Left ventricle myocardium superior (tissue), 1 donor: ENCODE measurements at regions not wholly inside any gene's neighbourhood (a gene's known extent, or its start where the extent isn't known, plus 50 kb on each side); places are given as distances from the start of the nearest gene placed in this dataset.
"Not testable (repeated sequence)": the region's sequence is repeated elsewhere in the genome, so short reads cannot be mapped to it uniquely, and the experiment has no call there.

Experiments used
- ATAC-seq: fragments of 200-7000 bp; cut with Tn5 transposase; one replicate; pipeline ENCODE4 v1.9.1; 2020; ENCODE audit warnings: mild to moderate bottlenecking, moderate library complexity
- DNase-seq: peaks from one replicate; pipeline ENCODE4 v3.0.0-alpha.2; 2020
- intact Hi-C: fragments of 100-400 bp; cut with micrococcal nuclease; formaldehyde crosslinking; loops from one replicate; pipeline ENCODE4 v1.11.0; 2022
- donor health status: DM: no; HTN: yes; CAD: no; lungs with severe emphysema.

DNA sequence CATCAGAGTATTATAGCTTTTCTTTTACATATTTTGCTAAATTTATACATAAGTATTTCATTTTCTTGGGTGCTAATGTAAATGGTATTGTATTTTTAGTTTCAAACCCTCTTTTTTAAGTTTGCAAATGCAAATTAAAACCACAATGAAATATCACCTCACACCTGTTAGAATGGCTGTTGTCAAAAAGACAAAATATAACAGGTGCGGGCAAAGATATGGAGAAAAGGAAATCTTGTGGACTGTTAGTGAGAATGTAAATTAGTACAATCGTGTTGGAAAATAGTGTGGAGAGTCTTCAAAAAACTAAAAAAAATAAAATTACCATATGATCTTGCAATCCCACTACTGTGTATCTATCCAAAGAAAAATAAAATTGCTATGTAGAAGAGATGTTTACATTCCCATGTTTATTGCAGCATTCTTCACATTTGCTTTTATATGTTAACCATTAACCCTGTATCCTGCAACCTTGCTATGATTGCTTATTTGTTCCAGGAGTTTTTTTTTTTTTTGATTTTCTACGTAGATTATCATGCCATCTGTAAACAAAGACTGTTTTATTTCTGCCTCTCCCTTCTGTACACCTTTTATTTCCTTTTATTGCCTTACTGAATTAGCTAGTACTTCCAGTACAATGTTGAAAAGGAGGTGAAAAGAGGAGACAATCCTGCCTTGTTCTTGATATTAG, 405.4 kb upstream of the MIS18BP1 start:
- no peak for DNase-seq
- ATAC-seq = no peak

GRCh38 chr14:45651890-45652289, 398.9 kb upstream of the MIS18BP1 start:
- ATAC-seq (no peak), DNase-seq (no peak)
- intact Hi-C loops = no loop called here

More for the DNA sequence above, 405.4 kb upstream of the MIS18BP1 start:
- intact Hi-C loops = no loop called here

GRCh38 chr14:45650754-45651153, 397.8 kb upstream of the MIS18BP1 start:
- ATAC-seq (no peak), DNase-seq (no peak)
- intact Hi-C loops = no loop called here

DNA sequence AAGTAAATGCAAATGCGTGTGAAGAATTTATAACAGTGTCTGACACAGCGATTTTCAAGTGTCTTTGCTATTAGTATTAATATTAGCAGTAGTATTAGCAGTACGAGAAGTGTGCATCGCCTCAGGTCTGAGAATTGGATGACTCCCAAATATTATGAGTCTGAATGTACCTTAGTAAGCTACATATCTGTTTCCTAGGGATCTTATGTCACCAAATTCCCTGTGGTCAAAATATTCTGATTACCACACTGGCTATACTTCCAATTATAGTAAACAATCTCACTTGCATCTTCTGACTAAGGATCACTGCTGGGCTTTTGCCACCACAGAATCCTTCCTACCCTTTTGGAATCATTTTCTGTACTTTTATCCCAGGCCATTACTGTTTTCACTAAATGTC, 396.0 kb upstream of the MIS18BP1 start:
- intact Hi-C loops = no loop called here
- no peak for DNase-seq
- no peak for ATAC-seq

GRCh38 chr14:45641541-45641940, 388.5 kb upstream of the MIS18BP1 start:
- no peak for DNase-seq
- no peak for ATAC-seq
- intact Hi-C loops = no loop called here

DNA sequence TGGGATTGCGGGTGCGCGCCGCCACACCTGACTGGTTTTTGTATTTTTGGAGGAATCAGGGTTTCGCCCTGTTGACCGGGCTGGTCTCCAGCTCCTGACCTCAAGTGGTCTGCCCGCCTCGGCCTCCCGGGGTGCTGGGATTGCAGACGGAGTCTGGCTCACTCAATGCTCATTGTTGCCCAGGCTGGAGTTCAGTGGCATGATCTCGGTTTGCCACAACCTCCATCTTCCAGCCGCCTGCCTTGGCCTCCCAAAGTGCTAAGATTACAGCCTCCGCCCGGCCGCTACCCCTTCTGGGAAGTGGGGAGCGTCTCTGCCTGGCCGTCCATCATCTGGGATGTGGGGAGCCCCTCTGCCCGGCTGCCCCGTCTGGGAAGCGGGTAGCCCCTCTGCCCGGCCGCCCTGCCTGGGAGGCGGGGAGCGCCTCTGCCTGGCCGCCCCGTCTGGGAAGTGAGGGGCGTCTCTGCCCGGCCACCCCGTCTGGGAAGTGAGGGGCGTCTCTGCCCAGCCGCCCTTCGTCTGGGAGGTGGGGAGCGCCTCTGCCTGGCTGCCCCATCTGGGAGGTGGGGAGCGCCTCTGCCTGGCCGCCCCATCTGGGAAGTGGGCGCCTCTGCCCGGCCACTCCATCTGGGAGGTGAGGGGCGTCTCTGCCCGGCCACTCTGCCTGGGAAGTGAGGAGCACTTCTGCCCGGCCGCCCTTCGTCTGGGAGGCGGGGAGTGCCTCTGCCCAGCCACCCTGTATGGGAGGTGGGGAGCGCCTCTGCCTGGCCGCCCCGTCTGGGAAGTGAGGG, 381.8 kb upstream of the MIS18BP1 start:
- DNase-seq, ATAC-seq, intact Hi-C loops: not testable (repeated sequence)

DNA sequence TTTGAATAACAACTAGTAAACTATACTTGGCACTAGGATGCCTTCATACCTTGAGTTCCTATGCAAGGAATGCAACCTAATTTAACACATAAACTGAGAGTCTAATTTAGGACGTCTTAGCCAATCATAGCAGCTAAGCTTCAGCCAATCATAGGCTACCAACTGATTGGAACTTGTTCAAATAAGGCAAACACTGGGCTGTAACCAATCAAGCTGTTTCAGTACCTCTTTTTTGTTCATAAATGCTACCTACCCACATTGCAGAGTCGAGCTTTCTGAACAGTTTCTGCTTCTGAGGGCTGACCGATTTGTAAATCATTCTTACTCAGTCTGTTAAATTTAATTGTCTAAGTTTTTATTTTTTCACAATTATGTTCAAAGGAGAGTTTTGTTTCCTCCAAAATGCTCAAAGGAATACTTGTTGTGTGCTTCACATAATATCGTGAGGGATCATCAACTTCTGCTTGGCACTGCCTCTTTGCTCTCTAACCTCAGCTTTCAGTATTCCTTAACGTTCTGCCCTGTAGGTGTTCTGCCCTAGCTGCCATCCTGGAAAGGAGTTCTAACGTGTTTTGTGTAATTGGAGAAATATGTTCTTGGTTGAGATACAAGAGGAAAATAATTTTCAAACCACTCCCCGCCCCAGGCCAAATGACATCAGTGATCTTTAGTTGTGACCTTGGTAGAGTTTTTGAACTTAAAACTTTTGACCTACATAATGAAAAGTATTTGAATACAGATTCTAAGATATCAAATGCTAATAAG, 380.4 kb upstream of the MIS18BP1 start:
- intact Hi-C loops = no loop called here
- ATAC-seq = no peak
- no peak for DNase-seq

GRCh38 chr14:45621731-45622130, 368.7 kb upstream of the MIS18BP1 start:
- no peak for DNase-seq
- no peak for ATAC-seq

GRCh38 chr14:45619831-45620230, 366.8 kb upstream of the MIS18BP1 start:
- ATAC-seq (no peak), DNase-seq (no peak)
- intact Hi-C loops = no loop called here

More at GRCh38 chr14:45621731-45622130, 368.7 kb upstream of the MIS18BP1 start:
- intact Hi-C loops = no loop called here

- intact Hi-C loops = no loop called here
- ATAC-seq = no peak
- DNase-seq = no peak
These were observed 357.3 kb upstream of the MIS18BP1 start for GRCh38 chr14:45610318-45610717.

DNA sequence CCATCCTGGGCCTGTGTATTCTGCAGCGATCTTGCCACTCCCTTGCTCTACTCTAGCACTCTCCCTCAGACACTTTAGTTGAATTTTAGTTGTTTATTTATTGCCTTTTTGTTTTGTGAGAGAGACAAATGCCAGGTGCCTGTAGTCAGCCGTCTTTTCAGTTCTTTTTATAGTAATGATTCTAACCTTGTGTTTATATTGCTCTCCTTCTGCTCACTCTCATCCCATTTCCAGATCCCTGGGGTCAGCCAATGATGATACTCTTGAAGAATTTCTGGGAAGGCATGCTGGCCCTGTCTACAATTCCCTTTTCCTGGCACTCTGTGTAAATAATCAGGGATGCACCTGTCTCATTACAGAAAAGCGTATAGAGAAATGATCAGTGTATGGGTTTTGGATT, 334.1 kb upstream of the MIS18BP1 start:
- no peak for ATAC-seq
- intact Hi-C loops = no loop called here
- no peak for DNase-seq

GRCh38 chr14:45559626-45560025, 306.6 kb upstream of the MIS18BP1 start:
- intact Hi-C loops = no loop called here

GRCh38 chr14:45558183-45558582, 305.2 kb upstream of the MIS18BP1 start:
- no peak for DNase-seq
- intact Hi-C loops = no loop called here
- ATAC-seq = no peak

More at GRCh38 chr14:45559626-45560025, 306.6 kb upstream of the MIS18BP1 start:
- DNase-seq (no peak), ATAC-seq (no peak)

DNA sequence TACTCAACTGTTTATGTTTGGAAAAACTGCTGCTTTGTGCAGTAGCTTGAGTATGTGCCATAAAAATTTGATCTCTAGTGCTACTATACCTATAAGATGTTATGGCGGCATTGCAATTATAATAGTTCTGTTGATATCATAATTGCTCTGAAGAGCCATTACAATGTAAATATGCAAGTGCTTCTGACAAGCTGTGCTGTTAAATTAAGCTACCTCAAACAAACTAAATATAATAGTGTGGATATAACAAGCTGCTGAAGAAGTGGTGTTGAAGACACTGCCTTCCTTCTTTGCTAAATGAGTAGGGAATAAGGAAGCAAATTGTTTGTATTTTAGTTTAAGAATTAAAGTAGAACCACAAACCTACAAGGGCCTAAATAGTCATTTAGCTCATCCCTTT, 301.0 kb upstream of the MIS18BP1 start:
- intact Hi-C loops = no loop called here

GRCh38 chr14:45551240-45551820, 298.3 kb upstream of the MIS18BP1 start:
- ATAC-seq, DNase-seq, intact Hi-C loops: not testable (repeated sequence)

More for the DNA sequence above, 301.0 kb upstream of the MIS18BP1 start:
- DNase-seq (no peak), ATAC-seq (no peak)

- DNase-seq (no peak), ATAC-seq (no peak)
- intact Hi-C loops = no loop called here
These were observed 278.0 kb upstream of the MIS18BP1 start for GRCh38 chr14:45531022-45531421.

DNA sequence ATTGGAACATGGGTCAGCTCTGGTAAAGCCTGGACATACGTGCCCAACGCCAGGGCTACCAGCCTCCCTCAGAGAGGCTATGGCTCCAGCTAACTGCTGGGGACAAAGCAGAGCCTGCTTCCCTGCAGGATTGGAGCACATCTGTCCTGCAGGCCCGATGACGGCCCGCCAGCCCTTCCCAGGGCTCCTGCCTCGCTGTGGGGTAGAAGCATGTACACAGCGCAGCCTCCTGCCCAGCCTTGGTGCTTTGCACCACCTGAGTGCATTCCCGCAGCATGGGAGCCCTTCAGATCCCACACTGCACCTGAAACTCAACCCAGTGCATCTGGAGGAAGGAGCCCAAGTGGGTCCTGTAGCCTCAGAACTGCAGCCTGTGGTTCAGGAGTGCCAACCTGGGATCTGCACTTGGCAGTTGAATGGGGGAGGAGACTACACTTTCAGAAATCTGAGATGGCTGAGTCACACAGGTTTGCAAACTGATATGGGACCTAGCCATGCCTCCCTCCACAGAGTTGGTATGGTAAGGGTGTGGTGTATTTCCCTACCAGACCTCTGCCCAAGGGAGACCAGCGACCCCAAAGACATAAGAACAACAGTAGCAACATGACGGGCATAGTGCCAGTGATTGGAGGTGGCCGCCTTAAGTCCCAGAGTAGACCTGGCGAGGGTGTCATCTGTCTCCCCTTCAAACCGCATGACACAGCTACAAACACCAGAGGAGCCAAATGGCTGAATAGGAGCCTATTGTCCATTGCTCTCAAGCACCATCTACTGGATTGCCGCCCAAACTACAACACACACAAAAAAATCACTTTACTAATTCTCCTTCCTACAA, 273.9 kb upstream of the MIS18BP1 start:
- peak; percentile 75 for ATAC-seq
- intact Hi-C loops = loop anchor here (2.0 kb wide), 1 partner anchor 100 kb away; no protein-coding TSS in a partner anchor
- no peak for DNase-seq

DNA sequence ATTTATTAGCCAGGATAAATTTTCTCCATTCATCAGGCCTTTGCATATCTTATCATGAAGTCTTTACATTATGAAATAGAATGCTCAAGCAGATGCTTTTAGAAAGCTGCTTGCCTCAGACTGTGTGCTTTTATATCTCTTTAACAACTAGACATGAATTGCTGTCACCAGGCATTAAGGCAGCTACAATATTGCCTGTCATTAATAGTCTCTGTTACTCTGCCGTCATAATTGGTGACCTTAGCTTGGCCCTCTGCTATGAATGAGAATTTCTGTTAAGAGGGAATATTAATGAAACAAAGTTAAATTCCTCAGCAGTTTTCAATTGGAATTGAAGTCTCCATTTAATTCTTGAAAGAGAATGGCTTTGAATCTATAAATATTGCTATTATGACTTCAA, 266.8 kb upstream of the MIS18BP1 start:
- DNase-seq (no peak), ATAC-seq (no peak)
- intact Hi-C loops = no loop called here

DNA sequence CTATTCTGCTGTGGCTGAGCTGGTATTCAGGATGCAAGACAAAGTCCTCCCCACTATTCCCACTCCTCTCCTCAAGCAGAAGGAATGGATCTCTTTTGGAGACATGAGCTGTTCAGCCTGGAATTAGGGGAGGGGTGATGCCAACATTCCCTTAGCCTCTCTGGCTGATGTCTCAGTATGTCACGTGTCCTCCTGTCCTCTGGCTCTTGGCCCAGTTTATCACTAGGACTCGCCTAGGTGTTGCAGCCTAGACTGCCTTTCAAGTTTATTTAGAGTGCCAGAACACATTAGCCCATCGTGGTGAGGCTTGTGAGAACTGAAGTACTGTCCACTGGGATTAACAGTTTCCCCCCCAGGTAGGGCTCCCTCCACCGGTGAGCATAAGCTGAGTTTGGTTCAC, 239.9 kb upstream of the MIS18BP1 start:
- intact Hi-C loops = no loop called here
- ATAC-seq (peak; percentile 83), DNase-seq (no peak)
